ENCODE measurements at regions not wholly inside any gene's neighbourhood (a gene's known extent, or its start where the extent isn't known, plus 50 kb on each side); places are given as distances from the start of the nearest gene placed in this dataset.
A peak's percentile ranks its signal among the peaks of the same experiment; 100 is the strongest.
"Not testable (repeated sequence)": the region's sequence is repeated elsewhere in the genome, so short reads cannot be mapped to it uniquely, and the experiment has no call there.

GRCh38 chr9:33740075-33740474, 55.3 kb upstream of the PRSS3 start:
- no peak for DNase-seq

- DNase-seq, result not testable (repeated sequence)
Measured at GRCh38 chr9:33740958-33741357, 54.4 kb upstream of the PRSS3 start.

- DNase-seq, result no peak
Measured at GRCh38 chr9:33742051-33742450, 53.3 kb upstream of the PRSS3 start.

GRCh38 chr9:33742519-33742918, 52.8 kb upstream of the PRSS3 start:
- peak; percentile 26 for DNase-seq
